Ascending aorta (tissue), 2 donors: ENCODE measurements at regions not wholly inside any gene's neighbourhood (a gene's known extent, or its start where the extent isn't known, plus 50 kb on each side); places are given as distances from the start of the nearest gene placed in this dataset.

Experiments used
- DNase-seq, 2 donors: peaks; one replicate each; pipeline ENCODE4 v3.0.0-alpha.2; 2019; ENCODE audit warnings: low spot score in 2 of 2
- H3K27ac ChIP-seq, 2 donors: fragments of 200-600 bp; sonication (generic); one replicate each; pipeline ENCODE4 v1.5.1; 2016 to 2017; ENCODE audit warnings: mild to moderate bottlenecking in 1 of 2
- H3K27me3 ChIP-seq: fragments of 200-600 bp; sonication (generic); one replicate; pipeline ENCODE4 v1.5.1; 2017
- H3K36me3 ChIP-seq, 2 donors: fragments of 200-600 bp; sonication (generic); one replicate each; pipeline ENCODE4 v1.5.1; 2016
- H3K4me1 ChIP-seq, 2 donors: fragments of 200-600 bp; sonication (generic); one replicate each; pipeline ENCODE4 v1.5.1; 2016 to 2017; ENCODE audit warnings: mild to moderate bottlenecking in 1 of 2
- H3K4me3 ChIP-seq, 2 donors: fragments of 200-600 bp; sonication (generic); one replicate each; pipeline ENCODE4 v1.5.1; 2016 to 2017; ENCODE audit warnings: mild to moderate bottlenecking in 1 of 2
- H3K9me3 ChIP-seq, 2 donors: fragments of 200-600 bp; sonication (generic); one replicate each; pipeline ENCODE4 v1.5.1; 2016
- intact Hi-C: fragments of 100-400 bp; cut with DNase I; formaldehyde crosslinking; loops from one replicate; pipeline ENCODE4 v1.15.1; 2023
- TF ChIP-seq, protein P1 (sequence below), 3 experiments: fragments of 200-600 bp in 2 of 3; fragments of 450-650 bp in 1 of 3; sonication (generic) in 2 of 3; IDR thresholded peaks; one replicate each; pipeline ENCODE4 v1.5.1; 2016 to 2019; ENCODE audit warnings: antibody characterized with exemption in 3 of 3, mild to moderate bottlenecking in 1 of 3, moderate library complexity in 1 of 3

DNA sequence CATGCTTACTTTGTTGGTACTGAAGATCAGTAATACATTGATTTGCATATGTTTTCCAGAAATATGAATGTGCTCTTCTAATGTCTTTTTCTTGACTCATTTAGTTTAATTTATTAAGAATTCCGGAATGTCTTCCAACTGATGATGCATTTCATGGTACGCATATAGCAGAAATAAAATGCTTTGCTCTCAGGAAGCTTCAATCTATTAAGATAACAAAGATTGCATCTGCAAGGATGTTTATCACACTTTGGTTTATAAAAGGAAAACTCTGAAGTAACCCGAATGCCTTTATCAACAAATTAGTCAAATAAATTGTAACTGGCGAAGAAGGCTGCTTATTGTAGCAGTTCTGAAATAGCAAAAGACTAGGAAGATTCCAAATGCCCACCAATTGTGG is 166.4 kb upstream of the LMNTD1 start:
- no peak for DNase-seq
- Histone ChIP-seq H3K36me3 (no peaks in the 10 kb centered on the region), H3K9me3 (no peaks in the 10 kb centered on the region), H3K4me1 (no peaks in the 10 kb centered on the region), H3K27me3 (no peaks in the 10 kb centered on the region), H3K27ac (no peak overlapping the region), H3K4me3 (no peak overlapping the region)
- intact Hi-C loops: no loop called here
- TF ChIP-seq, protein P1, sequence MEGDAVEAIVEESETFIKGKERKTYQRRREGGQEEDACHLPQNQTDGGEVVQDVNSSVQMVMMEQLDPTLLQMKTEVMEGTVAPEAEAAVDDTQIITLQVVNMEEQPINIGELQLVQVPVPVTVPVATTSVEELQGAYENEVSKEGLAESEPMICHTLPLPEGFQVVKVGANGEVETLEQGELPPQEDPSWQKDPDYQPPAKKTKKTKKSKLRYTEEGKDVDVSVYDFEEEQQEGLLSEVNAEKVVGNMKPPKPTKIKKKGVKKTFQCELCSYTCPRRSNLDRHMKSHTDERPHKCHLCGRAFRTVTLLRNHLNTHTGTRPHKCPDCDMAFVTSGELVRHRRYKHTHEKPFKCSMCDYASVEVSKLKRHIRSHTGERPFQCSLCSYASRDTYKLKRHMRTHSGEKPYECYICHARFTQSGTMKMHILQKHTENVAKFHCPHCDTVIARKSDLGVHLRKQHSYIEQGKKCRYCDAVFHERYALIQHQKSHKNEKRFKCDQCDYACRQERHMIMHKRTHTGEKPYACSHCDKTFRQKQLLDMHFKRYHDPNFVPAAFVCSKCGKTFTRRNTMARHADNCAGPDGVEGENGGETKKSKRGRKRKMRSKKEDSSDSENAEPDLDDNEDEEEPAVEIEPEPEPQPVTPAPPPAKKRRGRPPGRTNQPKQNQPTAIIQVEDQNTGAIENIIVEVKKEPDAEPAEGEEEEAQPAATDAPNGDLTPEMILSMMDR (IDR thresholded peaks at IDR 0.05): no peak

DNA sequence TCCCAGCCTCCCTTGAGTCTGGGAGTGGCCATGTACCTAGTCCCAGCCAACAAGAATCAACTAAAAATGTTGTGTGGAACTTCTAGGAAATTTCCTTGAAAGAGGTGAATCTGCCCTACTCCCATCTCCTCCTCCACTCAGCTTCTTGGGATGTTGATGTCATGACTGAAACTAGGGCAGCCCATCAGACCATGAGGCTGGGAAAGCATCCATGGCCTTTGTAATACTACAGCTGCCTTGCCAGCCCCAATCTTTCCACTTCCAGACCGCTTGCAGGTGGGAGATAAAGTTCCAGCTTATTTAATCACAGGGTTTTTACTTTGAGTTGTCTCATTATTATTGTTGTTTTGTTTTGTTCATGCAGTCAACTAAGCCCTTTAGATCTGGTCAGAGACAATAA is 170.3 kb upstream of the LMNTD1 start:
- H3K27me3 ChIP-seq: no peaks in the 10 kb centered on the region
- no peak overlapping the region for H3K4me3 ChIP-seq
- intact Hi-C loops: no loop called here
- H3K27ac ChIP-seq: no peak overlapping the region
- H3K36me3 ChIP-seq: no peaks in the 10 kb centered on the region
- TF ChIP-seq, protein P1 (IDR thresholded peaks at IDR 0.05): no peak
- no peaks in the 10 kb centered on the region for H3K9me3 ChIP-seq
- no peak for DNase-seq
- H3K4me1 ChIP-seq: no peaks in the 10 kb centered on the region

GRCh38 chr12:25723921-25724491 is 170.9 kb upstream of the LMNTD1 start:
- Histone ChIP-seq H3K4me3 (no peak overlapping the region), H3K27me3 (no peaks in the 10 kb centered on the region), H3K4me1 (no peaks in the 10 kb centered on the region), H3K27ac (no peak overlapping the region), H3K36me3 (no peaks in the 10 kb centered on the region), H3K9me3 (no peaks in the 10 kb centered on the region)
- intact Hi-C loops: no loop called here
- TF ChIP-seq, protein P1 (IDR thresholded peaks at IDR 0.05): no peak
- no peak for DNase-seq

GRCh38 chr12:25725470-25725869 is 172.4 kb upstream of the LMNTD1 start:
- intact Hi-C loops: no loop called here
- no peak for DNase-seq
- H3K4me3 ChIP-seq: no peak overlapping the region
- H3K36me3 ChIP-seq: no peaks in the 10 kb centered on the region
- no peak overlapping the region for H3K27ac ChIP-seq
- no peaks in the 10 kb centered on the region for H3K4me1 ChIP-seq
- no peaks in the 10 kb centered on the region for H3K27me3 ChIP-seq
- TF ChIP-seq, protein P1 (IDR thresholded peaks at IDR 0.05): no peak
- no peaks in the 10 kb centered on the region for H3K9me3 ChIP-seq

DNA sequence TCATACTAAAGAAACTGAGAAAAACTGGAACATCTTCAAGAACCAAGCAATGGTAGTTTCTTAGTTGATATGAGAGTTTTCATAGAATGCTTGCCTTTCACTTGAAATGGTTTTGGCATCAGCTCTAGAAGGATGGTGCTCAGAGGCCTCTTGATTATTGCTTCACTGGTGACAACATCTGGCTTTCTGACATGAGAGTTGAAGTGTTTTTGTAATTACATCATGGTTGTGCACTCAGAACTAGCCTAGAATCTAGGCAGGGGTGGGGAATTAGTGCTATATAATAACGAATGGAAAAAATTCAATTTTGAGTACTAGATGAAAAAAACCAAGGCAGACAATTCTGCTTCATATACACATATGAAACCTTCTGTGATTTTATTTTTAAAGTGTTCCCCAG is 172.8 kb upstream of the LMNTD1 start:
- H3K27me3 ChIP-seq: no peaks in the 10 kb centered on the region
- no peaks in the 10 kb centered on the region for H3K36me3 ChIP-seq
- TF ChIP-seq, protein P1 (IDR thresholded peaks at IDR 0.05): no peak
- H3K27ac ChIP-seq: no peak overlapping the region
- H3K9me3 ChIP-seq: no peaks in the 10 kb centered on the region
- no peaks in the 10 kb centered on the region for H3K4me1 ChIP-seq
- intact Hi-C loops: no loop called here
- no peak overlapping the region for H3K4me3 ChIP-seq
- DNase-seq: no peak

GRCh38 chr12:25728056-25728595 is 175.0 kb upstream of the LMNTD1 start:
- no peaks in the 10 kb centered on the region for H3K36me3 ChIP-seq
- DNase-seq: no peak
- intact Hi-C loops: no loop called here

More at GRCh38 chr12:25728056-25728595, 175.0 kb upstream of the LMNTD1 start:
- no peak overlapping the region for H3K4me3 ChIP-seq
- no peaks in the 10 kb centered on the region for H3K4me1 ChIP-seq
- TF ChIP-seq, protein P1 (IDR thresholded peaks at IDR 0.05): no peak
- H3K27me3 ChIP-seq: no peaks in the 10 kb centered on the region
- no peaks in the 10 kb centered on the region for H3K9me3 ChIP-seq
- no peak overlapping the region for H3K27ac ChIP-seq
